DMS114 treated with DMSO at 0.1 percent for 48 hours (cell line): ENCODE measurements at regions not wholly inside any gene's neighbourhood (a gene's known extent, or its start where the extent isn't known, plus 50 kb on each side); places are given as distances from the start of the nearest gene placed in this dataset.
"Not testable (repeated sequence)": the region's sequence is repeated elsewhere in the genome, so short reads cannot be mapped to it uniquely, and the experiment has no call there.

Source experiments
- DNase-seq: peaks from one replicate; lab custom pipeline; 2025; ENCODE audit not compliant: unreplicated experiment; lab: John Stamatoyannopoulos, UW

- DNase-seq, result no peak
Measured at GRCh38 chr21:21845901-21846300, 847.7 kb downstream of the NCAM2 start.

- DNase-seq, result no peak
Measured at GRCh38 chr21:21851205-21851604, 853.0 kb downstream of the NCAM2 start.

GRCh38 chr21:21851657-21852056 lies 853.4 kb downstream of the NCAM2 start:
- no peak for DNase-seq

- DNase-seq, result no peak
Measured at GRCh38 chr21:21858502-21859334, 860.5 kb downstream of the NCAM2 start.

GRCh38 chr21:21860888-21861287 lies 862.7 kb downstream of the NCAM2 start:
- DNase-seq, result no peak

GRCh38 chr21:21864321-21864840 lies 866.2 kb downstream of the NCAM2 start:
- no peak for DNase-seq

GRCh38 chr21:21897275-21897883 lies 899.2 kb downstream of the NCAM2 start:
- no peak for DNase-seq

- no peak for DNase-seq
Measured at GRCh38 chr21:21898801-21899200, 900.6 kb downstream of the NCAM2 start.

GRCh38 chr21:21902416-21902815 lies 904.2 kb downstream of the NCAM2 start:
- not testable (repeated sequence) for DNase-seq

- no peak for DNase-seq
Measured at GRCh38 chr21:21907271-21907670, 909.1 kb downstream of the NCAM2 start.

GRCh38 chr21:21915816-21916215 lies 917.6 kb downstream of the NCAM2 start:
- DNase-seq, result no peak

- DNase-seq, result no peak
Measured at GRCh38 chr21:21921410-21922232, 923.4 kb downstream of the NCAM2 start.

- no peak for DNase-seq
Measured at GRCh38 chr21:21929226-21929625, 931.0 kb downstream of the NCAM2 start.

- DNase-seq, result no peak
Measured at GRCh38 chr21:21929789-21930188, 931.6 kb downstream of the NCAM2 start.

GRCh38 chr21:21952566-21952965 lies 954.4 kb downstream of the NCAM2 start:
- no peak for DNase-seq

GRCh38 chr21:21955204-21955603 lies 957.0 kb downstream of the NCAM2 start:
- no peak for DNase-seq

- no peak for DNase-seq
Measured at GRCh38 chr21:21957490-21957889, 959.3 kb downstream of the NCAM2 start.

GRCh38 chr21:21963911-21964310 lies 965.7 kb downstream of the NCAM2 start:
- DNase-seq, result no peak

- DNase-seq, result no peak
Measured at GRCh38 chr21:21968810-21969209, 970.6 kb downstream of the NCAM2 start.

- DNase-seq, result no peak
Measured at GRCh38 chr21:21969211-21969610, 971.0 kb downstream of the NCAM2 start.

GRCh38 chr21:21971384-21971783 lies 973.2 kb downstream of the NCAM2 start:
- DNase-seq, result no peak
